Panc1 (cell line): ENCODE measurements at regions not wholly inside any gene's neighbourhood (a gene's known extent, or its start where the extent isn't known, plus 50 kb on each side); places are given as distances from the start of the nearest gene placed in this dataset.

ENCODE experiments used
- ATAC-seq: fragments of 200-7000 bp; cut with Tn5 transposase; 2 replicates; pipeline ENCODE4 v1.9.1; 2020; ENCODE audit warnings: mild to moderate bottlenecking, moderate library complexity
- BruUV-seq: library from RNA; stranded (reverse); fragments of 400-500 nt; replicated peaks from 2 replicates; lab custom pipeline; 2021; lab: Mats Ljungman, UMichigan
- CTCF ChIA-PET: fragments of 300-600 bp; sonication (Branson Sonifier 250); formaldehyde crosslinking; loops from one replicate; lab custom pipeline; 2022; ENCODE audit warnings: antibody characterized with exemption; lab: Charles Lee
- POLR2A ChIA-PET: fragments of 300-600 bp; sonication (Branson Sonifier 250); formaldehyde crosslinking; loops from one replicate; lab custom pipeline; 2022; ENCODE audit warnings: antibody characterized with exemption; lab: Charles Lee
- DNase-seq: peaks from one replicate; pipeline ENCODE4 v3.0.0-alpha.2; 2010; ENCODE audit warnings: low read depth, low spot score
- H3K27ac ChIP-seq: 2 replicates; pipeline ENCODE4 v1.5.1; 2011; ENCODE audit warnings: mild to moderate bottlenecking, low read length, inconsistent platforms
- H3K27me3 ChIP-seq: fragments of 200-500 bp; sonication (Bioruptor generic); 2 replicates; pipeline ENCODE4 v1.6.0; 2014; ENCODE audit warnings: low read length, inconsistent platforms; ENCODE audit not compliant: control insufficient read depth, insufficient read depth
- H3K36me3 ChIP-seq: fragments of 200-500 bp; sonication (Bioruptor generic); 2 replicates; pipeline ENCODE4 v1.5.1; 2014; ENCODE audit warnings: inconsistent platforms, mild to moderate bottlenecking, low read length, moderate library complexity; ENCODE audit not compliant: control insufficient read depth, insufficient read depth
- H3K4me1 ChIP-seq: 2 replicates; pipeline ENCODE4 v1.5.1; 2011; ENCODE audit warnings: inconsistent platforms, mild to moderate bottlenecking, low read length, moderate library complexity; ENCODE audit not compliant: control insufficient read depth, insufficient read depth
- H3K4me3 ChIP-seq, 2 experiments: 2 replicates each; pipeline ENCODE4 v1.5.1; 2011 to 2012; ENCODE audit warnings: low read depth in 2 of 2, low read length in 2 of 2, mild to moderate bottlenecking in 2 of 2, inconsistent platforms in 1 of 2, moderate library complexity in 1 of 2
- H3K9me3 ChIP-seq: fragments of 200-500 bp; sonication (Bioruptor generic); 2 replicates; pipeline ENCODE4 v1.5.1; 2014; ENCODE audit warnings: low read depth, mild to moderate bottlenecking, inconsistent platforms, low read length, moderate library complexity; ENCODE audit not compliant: control insufficient read depth, insufficient read depth
- POLR2AphosphoS5 ChIP-seq: IDR thresholded peaks from 2 replicates; pipeline ENCODE4 v1.6.1; 2012; ENCODE audit warnings: mild to moderate bottlenecking, low read depth, low read length, moderate library complexity
- SIN3A ChIP-seq: IDR thresholded peaks from 2 replicates; pipeline ENCODE4 v1.6.1; 2012; ENCODE audit warnings: low read depth, mild to moderate bottlenecking, low read length, moderate library complexity, borderline replicate concordance; ENCODE audit not compliant: insufficient read depth
- TCF7L2 ChIP-seq: IDR thresholded peaks from 2 replicates; pipeline ENCODE4 v1.6.1; 2011; ENCODE audit warnings: mild to moderate bottlenecking, low read depth, low read length, inconsistent platforms
- in situ Hi-C: cut with HindIII; loops from 2 replicates; pipeline ENCODE4 v1.10.0; 2016; ENCODE audit warnings: low sequenced_read_pairs, low pct_unique_long_range_greater_than_20kb
- intact Hi-C: fragments of 100-400 bp; cut with micrococcal nuclease; formaldehyde crosslinking; loops from one replicate; pipeline ENCODE4 v1.10.0; 2022; ENCODE audit not compliant: unreplicated experiment
- TF ChIP-seq, protein P1 (sequence below): fragments of 450-650 bp; IDR thresholded peaks from 2 replicates; pipeline ENCODE4 v1.5.1; 2017; ENCODE audit warnings: mild to moderate bottlenecking
- TF ChIP-seq, protein P2 (sequence below), 2 experiments: IDR thresholded peaks; 2 replicates each; pipeline ENCODE4 v1.6.1; 2011 to 2012; ENCODE audit warnings: low read depth in 2 of 2, control low read depth in 1 of 2, low read length in 1 of 2, mild to moderate bottlenecking in 1 of 2, moderate library complexity in 1 of 2; ENCODE audit not compliant: insufficient read depth in 1 of 2

- H3K27ac ChIP-seq: no peak overlapping the region
- intact Hi-C loops (no loop called here), in situ Hi-C loops (no loop called here)
- POLR2A ChIA-PET: no interaction called here
- no peaks in the 10 kb centered on the region for H3K9me3 ChIP-seq
- no peaks in the 10 kb centered on the region for H3K4me1 ChIP-seq
- TF ChIP-seq TCF7L2 (no peak), SIN3A (no peak), POLR2AphosphoS5 (no peak)
- TF ChIP-seq, protein P1, sequence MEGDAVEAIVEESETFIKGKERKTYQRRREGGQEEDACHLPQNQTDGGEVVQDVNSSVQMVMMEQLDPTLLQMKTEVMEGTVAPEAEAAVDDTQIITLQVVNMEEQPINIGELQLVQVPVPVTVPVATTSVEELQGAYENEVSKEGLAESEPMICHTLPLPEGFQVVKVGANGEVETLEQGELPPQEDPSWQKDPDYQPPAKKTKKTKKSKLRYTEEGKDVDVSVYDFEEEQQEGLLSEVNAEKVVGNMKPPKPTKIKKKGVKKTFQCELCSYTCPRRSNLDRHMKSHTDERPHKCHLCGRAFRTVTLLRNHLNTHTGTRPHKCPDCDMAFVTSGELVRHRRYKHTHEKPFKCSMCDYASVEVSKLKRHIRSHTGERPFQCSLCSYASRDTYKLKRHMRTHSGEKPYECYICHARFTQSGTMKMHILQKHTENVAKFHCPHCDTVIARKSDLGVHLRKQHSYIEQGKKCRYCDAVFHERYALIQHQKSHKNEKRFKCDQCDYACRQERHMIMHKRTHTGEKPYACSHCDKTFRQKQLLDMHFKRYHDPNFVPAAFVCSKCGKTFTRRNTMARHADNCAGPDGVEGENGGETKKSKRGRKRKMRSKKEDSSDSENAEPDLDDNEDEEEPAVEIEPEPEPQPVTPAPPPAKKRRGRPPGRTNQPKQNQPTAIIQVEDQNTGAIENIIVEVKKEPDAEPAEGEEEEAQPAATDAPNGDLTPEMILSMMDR: no peak
- TF ChIP-seq, protein P2, sequence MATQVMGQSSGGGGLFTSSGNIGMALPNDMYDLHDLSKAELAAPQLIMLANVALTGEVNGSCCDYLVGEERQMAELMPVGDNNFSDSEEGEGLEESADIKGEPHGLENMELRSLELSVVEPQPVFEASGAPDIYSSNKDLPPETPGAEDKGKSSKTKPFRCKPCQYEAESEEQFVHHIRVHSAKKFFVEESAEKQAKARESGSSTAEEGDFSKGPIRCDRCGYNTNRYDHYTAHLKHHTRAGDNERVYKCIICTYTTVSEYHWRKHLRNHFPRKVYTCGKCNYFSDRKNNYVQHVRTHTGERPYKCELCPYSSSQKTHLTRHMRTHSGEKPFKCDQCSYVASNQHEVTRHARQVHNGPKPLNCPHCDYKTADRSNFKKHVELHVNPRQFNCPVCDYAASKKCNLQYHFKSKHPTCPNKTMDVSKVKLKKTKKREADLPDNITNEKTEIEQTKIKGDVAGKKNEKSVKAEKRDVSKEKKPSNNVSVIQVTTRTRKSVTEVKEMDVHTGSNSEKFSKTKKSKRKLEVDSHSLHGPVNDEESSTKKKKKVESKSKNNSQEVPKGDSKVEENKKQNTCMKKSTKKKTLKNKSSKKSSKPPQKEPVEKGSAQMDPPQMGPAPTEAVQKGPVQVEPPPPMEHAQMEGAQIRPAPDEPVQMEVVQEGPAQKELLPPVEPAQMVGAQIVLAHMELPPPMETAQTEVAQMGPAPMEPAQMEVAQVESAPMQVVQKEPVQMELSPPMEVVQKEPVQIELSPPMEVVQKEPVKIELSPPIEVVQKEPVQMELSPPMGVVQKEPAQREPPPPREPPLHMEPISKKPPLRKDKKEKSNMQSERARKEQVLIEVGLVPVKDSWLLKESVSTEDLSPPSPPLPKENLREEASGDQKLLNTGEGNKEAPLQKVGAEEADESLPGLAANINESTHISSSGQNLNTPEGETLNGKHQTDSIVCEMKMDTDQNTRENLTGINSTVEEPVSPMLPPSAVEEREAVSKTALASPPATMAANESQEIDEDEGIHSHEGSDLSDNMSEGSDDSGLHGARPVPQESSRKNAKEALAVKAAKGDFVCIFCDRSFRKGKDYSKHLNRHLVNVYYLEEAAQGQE (IDR thresholded peaks at IDR 0.05; ENCODE audit: insufficient read depth in 1 of 2, low read depth in 2 of 2, low read length in 1 of 2): no peak
- CTCF ChIA-PET: no interaction called here
- ATAC-seq (no peak), DNase-seq (no peak)
- no TSS peak for BruUV-seq
- H3K36me3 ChIP-seq: no peaks in the 10 kb centered on the region
- H3K27me3 ChIP-seq: no peaks in the 10 kb centered on the region
- no peak overlapping the region for H3K4me3 ChIP-seq
Observed at GRCh38 chr4:15148199-15148598, 145.9 kb downstream of the CPEB2 start.

- no peak overlapping the region for H3K4me3 ChIP-seq
- ChIA-PET CTCF (no interaction called here), POLR2A (no interaction called here)
- in situ Hi-C loops: no loop called here
- no peak overlapping the region for H3K27ac ChIP-seq
- intact Hi-C loops: no loop called here
- ATAC-seq (no peak), DNase-seq (no peak)
- H3K36me3 ChIP-seq: no peaks in the 10 kb centered on the region
- no TSS peak for BruUV-seq
- no peak for TF ChIP-seq SIN3A
- TF ChIP-seq POLR2AphosphoS5: no peak
- TF ChIP-seq, protein P2 (IDR thresholded peaks at IDR 0.05; ENCODE audit: insufficient read depth in 1 of 2, low read depth in 2 of 2, low read length in 1 of 2): no peak
- no peak for TF ChIP-seq TCF7L2
- TF ChIP-seq, protein P1: no peak
- H3K4me1 ChIP-seq: no peaks in the 10 kb centered on the region
- H3K27me3 ChIP-seq: no peaks in the 10 kb centered on the region
- H3K9me3 ChIP-seq: no peaks in the 10 kb centered on the region
Observed at GRCh38 chr4:15148691-15149090, 146.4 kb downstream of the CPEB2 start.
